T follicular helper cell (primary cell): ENCODE measurements at regions not wholly inside any gene's neighbourhood (a gene's known extent, or its start where the extent isn't known, plus 50 kb on each side); places are given as distances from the start of the nearest gene placed in this dataset.

ENCODE experiments used
- DNase-seq: peaks from one replicate; pipeline ENCODE4 v3.0.0-alpha.2; 2020; ENCODE audit warnings: low read depth

GRCh38 chr5:130260481-130260880 is 356.2 kb downstream of the CHSY3 start:
- DNase-seq, result no peak

GRCh38 chr5:130251931-130252330 is 347.7 kb downstream of the CHSY3 start:
- DNase-seq, result no peak

- no peak for DNase-seq
Observed at GRCh38 chr5:130243641-130244040, 339.4 kb downstream of the CHSY3 start.

GRCh38 chr5:130237721-130238120 is 333.5 kb downstream of the CHSY3 start:
- DNase-seq, result no peak
